Fibroblast of skin of right quadriceps (primary cell): ENCODE measurements at regions not wholly inside any gene's neighbourhood (a gene's known extent, or its start where the extent isn't known, plus 50 kb on each side); places are given as distances from the start of the nearest gene placed in this dataset.

Experiments
- DNase-seq: peaks from one replicate; pipeline ENCODE4 v3.0.0-alpha.2; 2013

- no peak for DNase-seq
Observed at GRCh38 chr7:35437619-35438275, 183.8 kb upstream of the TBX20 start.

GRCh38 chr7:35436452-35436851 is 182.6 kb upstream of the TBX20 start:
- no peak for DNase-seq

GRCh38 chr7:35430547-35431153 is 176.8 kb upstream of the TBX20 start:
- no peak for DNase-seq

DNA sequence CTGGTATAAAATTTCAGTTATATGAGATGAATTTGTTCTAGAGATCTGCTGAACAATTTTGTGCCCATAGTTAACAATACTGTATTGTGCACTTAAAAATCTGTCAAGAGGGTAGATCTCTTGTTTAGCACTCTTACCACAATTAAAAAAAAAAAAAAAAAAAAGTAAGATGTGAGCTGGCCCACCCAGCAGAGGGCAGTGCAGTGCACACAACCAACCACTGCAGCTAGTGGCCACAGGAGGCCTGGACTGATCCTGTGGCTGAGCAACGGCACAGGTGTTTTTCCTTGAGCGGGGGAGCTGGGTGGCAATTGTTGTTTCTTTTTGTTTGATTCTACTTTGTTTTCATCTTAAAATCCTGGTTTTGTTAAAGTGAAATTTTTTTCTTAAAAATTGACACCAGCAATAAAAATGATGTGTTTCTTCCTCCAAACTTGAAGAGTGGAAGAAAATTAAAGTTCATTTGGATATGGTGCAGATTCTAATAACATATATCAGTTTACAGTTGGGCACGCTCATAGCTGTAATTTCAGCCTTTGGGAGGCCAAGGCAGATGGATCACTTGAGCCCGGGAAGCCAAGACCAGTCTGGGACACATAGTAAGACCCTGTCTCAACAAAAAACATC is 171.1 kb upstream of the TBX20 start:
- peak; percentile 32 for DNase-seq

DNA sequence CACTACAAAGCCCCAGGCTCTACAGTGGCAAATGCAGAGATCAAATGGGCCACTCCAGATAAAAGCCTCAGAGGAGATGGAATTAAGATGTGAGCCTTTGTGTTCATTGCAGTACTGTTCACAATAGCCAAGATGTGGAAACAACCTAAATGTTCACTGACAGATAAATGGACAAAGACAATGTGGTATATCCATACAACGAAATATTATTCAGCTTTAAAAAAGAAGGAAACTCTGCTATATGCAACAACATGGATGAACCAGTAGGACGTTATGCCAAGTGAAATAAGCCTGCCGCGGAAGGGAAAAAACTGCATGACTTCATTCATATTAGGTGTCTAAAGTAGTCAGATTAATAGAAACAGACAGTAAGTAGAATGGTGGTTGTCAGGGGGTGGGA is 170.5 kb upstream of the TBX20 start:
- DNase-seq, result no peak

DNA sequence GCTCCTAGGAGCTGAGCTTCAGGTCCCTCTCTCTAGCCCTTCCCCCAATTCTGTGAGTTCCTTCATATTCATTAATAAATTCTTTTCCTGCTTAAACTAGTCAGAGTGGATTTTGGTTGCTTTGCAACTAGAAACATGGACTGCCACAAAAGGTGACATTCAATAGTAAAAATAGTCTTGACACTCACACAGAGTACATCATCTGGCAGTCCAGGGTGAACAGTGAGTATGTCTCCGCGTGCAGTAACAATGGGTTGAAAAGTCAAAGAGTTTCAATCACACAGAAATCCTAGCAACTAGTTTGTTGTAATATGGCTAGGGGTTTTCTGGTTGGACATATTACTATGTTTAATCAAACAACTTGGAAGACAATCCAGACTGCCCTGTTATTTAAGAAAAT is 168.8 kb upstream of the TBX20 start:
- no peak for DNase-seq

GRCh38 chr7:35420656-35421055 is 166.8 kb upstream of the TBX20 start:
- no peak for DNase-seq

GRCh38 chr7:35419391-35419755 is 165.5 kb upstream of the TBX20 start:
- no peak for DNase-seq

DNA sequence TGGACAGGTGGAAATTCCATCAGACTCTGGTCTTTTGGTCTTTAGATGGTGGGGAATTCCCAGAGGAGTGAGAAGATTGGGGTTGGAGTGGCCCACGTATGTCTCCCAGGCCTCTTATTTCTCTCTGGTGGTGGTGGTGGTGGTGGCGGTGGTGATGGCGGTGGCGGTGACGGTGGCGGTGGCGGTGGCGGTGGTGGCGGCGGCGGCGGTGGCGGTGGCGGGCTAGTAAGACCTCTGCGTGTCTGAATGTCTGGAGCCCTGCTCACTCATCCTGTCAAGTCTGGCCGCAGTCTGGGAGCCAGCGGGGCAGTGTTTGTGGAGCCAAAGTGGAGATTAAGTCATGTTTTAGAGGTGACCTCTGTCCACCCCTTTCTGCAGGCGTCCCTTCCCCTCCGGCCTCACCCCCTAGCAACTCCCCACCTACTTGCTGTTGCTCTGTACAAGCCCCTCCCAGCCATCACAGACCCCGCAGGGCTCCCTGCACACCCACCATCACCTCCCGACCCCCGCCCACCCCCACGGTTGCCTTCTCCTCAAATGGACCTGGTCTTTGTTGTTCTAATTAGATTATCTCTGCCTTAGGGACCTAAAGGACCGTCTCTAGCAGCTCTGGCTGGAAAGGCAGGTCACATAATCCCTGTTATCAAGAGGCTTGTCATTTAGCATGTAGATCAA is 165.0 kb upstream of the TBX20 start:
- no peak for DNase-seq

DNA sequence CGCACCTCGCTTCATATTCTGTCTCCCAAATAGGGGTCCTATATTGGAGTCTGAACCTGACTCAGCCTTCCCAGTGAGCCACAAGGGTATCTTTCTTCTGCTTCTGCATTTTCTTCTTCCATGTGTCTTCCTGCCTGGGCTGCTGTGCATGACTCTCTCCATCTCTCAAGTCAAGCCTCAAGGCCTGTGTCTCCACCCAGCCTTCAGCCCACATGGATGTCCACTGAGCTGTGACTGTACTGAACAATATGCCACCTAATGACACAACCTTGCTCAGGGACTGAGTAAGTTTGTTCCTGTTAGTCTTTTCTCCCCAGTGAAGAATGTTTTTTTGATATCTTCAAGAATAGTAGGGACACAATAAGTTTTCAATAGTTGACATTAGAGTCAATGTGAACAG is 162.7 kb upstream of the TBX20 start:
- no peak for DNase-seq

DNA sequence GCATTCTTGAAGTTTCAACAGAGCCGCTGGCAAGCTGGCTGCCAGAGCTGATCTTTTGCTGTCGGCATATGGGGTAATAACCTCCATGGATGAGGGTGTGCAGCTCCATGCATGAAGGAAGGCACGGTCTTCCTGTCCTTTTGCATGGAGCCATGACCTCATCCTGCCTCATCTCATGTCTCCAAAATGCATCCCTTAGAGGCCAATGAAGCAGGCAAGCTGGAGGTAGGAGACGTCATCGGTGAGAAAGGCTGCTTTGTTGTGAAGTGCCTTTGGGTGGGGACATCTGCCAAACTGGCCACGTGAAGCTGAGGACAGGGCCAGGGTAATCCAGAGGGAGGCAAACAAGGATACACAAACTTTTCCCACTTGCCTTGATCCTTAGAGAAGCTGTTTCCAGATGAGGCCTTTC is 161.5 kb upstream of the TBX20 start:
- no peak for DNase-seq

GRCh38 chr7:35411331-35411730 is 157.4 kb upstream of the TBX20 start:
- DNase-seq, result no peak

DNA sequence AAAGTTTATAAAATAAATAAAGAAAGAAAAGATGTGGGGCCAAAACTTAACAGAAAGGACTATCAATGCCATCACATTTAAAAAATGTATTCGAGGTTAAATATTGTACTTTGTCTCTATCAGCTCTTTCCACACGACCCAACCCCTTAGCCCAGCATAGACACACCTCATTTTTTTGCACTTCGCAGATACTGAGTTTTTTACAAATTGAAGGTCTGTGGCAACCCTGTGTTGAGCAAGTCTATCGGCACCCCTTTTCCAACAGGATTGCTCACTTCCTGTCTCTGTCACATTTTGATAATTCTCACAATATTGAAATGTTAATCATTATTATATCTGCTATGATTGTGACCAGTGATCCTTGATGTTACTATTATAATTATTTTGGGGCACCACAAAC is 151.6 kb upstream of the TBX20 start:
- no peak for DNase-seq

DNA sequence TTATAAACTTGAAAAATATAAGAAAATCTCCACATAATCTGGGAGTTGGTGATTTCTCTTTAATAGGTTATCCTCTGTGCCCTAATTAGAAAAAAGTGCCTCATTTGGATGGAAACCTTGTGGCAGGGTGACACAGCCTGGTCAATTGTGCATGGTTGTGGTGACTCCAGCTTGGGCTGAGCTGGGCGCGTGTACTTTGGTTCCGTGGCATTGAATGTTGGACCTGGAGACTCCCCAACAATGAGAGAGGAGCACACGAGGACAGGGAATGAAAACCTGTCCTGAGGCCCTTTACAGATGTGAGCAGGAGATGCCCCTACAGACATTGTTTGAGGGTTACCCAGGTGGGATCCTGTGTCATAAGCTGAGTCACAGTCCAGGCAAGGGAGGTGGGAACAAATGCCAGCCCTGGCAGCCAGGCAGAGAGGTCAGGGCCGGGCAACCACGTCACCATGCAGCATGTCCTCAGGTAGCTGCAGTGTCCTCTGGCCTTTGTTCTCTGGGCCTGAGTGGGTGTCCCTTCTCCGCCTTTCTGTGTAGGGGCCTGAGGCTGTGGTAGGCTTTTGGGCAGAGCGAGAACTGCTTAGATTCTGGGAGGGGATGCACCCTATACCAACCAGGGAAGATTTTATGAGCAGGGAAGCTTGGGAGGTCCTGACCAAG is 147.4 kb upstream of the TBX20 start:
- no peak for DNase-seq

- DNase-seq, result no peak
Observed at GRCh38 chr7:35399840-35400239, 145.9 kb upstream of the TBX20 start.

DNA sequence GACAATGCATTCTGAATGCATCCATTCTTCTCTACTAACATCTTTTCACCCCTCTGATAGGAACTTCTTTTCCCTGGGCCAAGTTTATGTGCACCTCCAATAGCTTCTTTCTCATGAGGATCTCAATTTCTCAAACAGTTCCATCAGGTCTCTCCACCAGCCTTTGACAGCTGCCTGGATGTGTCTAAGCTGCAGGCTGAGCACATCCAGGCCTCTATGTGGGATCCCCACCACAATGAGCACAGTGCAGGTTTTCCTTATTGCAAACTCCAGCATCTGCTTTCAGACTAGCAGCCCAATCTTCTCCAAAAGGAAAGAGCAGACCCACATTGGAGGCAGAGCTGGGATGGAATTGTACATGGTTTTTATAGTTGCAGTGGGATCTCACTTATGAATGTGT is 145.3 kb upstream of the TBX20 start:
- no peak for DNase-seq

- DNase-seq, result no peak
Observed at GRCh38 chr7:35398518-35398917, 144.6 kb upstream of the TBX20 start.

- DNase-seq, result no peak
Observed at GRCh38 chr7:35390146-35390545, 136.2 kb upstream of the TBX20 start.

- DNase-seq, result no peak
Observed at GRCh38 chr7:35389636-35390035, 135.7 kb upstream of the TBX20 start.

DNA sequence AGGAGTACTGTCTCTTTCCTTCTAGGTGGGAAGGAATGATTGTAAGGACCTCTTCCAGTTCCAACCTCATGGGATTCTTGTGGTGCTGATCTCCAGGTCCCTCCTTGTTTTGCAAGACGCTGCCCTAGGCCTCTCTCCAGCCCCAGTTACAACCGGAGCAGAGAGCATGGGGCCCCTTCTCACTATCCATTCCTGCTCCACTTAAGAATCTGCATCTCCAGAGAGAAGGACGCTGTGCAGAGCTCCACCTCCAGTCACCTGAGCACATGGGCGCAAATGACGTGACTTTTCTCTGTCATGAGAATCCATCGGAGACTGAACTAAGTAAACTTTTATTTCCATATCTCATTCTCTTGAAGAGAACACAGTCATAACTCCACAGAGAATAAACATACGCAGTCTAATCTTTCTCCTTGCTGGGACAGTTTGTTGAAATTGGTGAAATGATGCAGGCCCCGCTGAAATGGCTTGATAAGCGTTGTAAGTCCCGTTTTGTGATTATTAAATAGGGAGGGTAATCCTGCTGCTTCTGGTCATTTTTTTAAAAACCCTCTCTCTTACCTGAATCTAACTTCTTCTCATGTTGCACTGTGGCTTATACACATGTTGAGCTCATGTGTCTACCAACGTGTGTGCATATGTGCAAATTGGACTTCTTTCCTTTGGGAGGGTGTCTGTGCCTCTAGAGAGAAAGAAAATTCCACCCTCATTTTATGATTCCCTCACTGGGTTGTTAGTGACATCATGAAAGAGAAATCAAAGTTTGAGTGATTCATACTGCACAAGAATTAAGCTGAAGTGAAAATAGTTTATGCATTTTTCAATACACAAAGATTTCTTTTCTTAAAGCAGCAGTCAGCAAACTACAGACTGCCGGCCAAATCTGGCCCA is 133.2 kb upstream of the TBX20 start:
- DNase-seq, result no peak

- DNase-seq, result no peak
Observed at GRCh38 chr7:35386082-35386815, 132.3 kb upstream of the TBX20 start.
